ENCODE measurements at regions not wholly inside any gene's neighbourhood (a gene's known extent, or its start where the extent isn't known, plus 50 kb on each side); places are given as distances from the start of the nearest gene placed in this dataset.

GRCh38 chr1:68624233-68624632 is 127.4 kb upstream of the DEPDC1 start:
- TF ChIP-seq SUZ12 (IDR thresholded peaks at IDR 0.05) (no peak), HDGF (IDR thresholded peaks at IDR 0.05; ENCODE audit: borderline replicate concordance) (no peak), LEF1 (IDR thresholded peaks at IDR 0.05; ENCODE audit: borderline replicate concordance) (no peak), L3MBTL2 (conservative IDR thresholded peaks at IDR 0.05) (no peak), FOXA1 (IDR thresholded peaks at IDR 0.05) (no peak), ELF4 (IDR thresholded peaks at IDR 0.05) (no peak), TARDBP (IDR thresholded peaks at IDR 0.05) (no peak)

Measured in HEK293T (cell line).